H9 (cell line): ENCODE measurements at regions not wholly inside any gene's neighbourhood (a gene's known extent, or its start where the extent isn't known, plus 50 kb on each side); places are given as distances from the start of the nearest gene placed in this dataset.

ENCODE experiments used
- DNase-seq: peaks from one replicate; pipeline ENCODE4 v3.0.0-alpha.2; 2017
- H2AFZ ChIP-seq: one replicate; pipeline ENCODE4 v1.6.1; 2013; ENCODE audit warnings: mild to moderate bottlenecking, low read length, control low read depth, moderate library complexity
- H2AK5ac ChIP-seq: 2 replicates; pipeline ENCODE4 v1.6.1; 2013; ENCODE audit warnings: low read length, control low read depth, mixed read lengths; ENCODE audit not compliant: insufficient read length
- H2BK120ac ChIP-seq: one replicate; pipeline ENCODE4 v1.6.1; 2013; ENCODE audit warnings: low read depth, mild to moderate bottlenecking, low read length, control low read depth, inconsistent platforms; ENCODE audit not compliant: poor library complexity, severe bottlenecking
- H2BK12ac ChIP-seq: 2 replicates; pipeline ENCODE4 v1.6.1; 2013; ENCODE audit warnings: low read length, control low read depth, mixed read lengths, low read depth; ENCODE audit not compliant: insufficient read length
- H2BK15ac ChIP-seq: 2 replicates; pipeline ENCODE4 v1.6.1; 2013; ENCODE audit warnings: low read depth, low read length, control low read depth
- H2BK20ac ChIP-seq: one replicate; pipeline ENCODE4 v1.6.1; 2013; ENCODE audit warnings: low read depth, mild to moderate bottlenecking, low read length, control low read depth, inconsistent platforms; ENCODE audit not compliant: poor library complexity, severe bottlenecking
- H2BK5ac ChIP-seq: 2 replicates; pipeline ENCODE4 v1.6.1; 2013; ENCODE audit warnings: low read length, control low read depth, mixed read lengths; ENCODE audit not compliant: insufficient read length
- H3K14ac ChIP-seq: 2 replicates; pipeline ENCODE4 v1.6.1; 2013; ENCODE audit warnings: low read length, control low read depth; ENCODE audit not compliant: insufficient read depth
- H3K18ac ChIP-seq: 2 replicates; pipeline ENCODE4 v1.6.1; 2013; ENCODE audit warnings: low read depth, mild to moderate bottlenecking, mixed read lengths, low read length, control low read depth; ENCODE audit not compliant: insufficient read length
- H3K23ac ChIP-seq: 2 replicates; pipeline ENCODE4 v1.6.1; 2013; ENCODE audit warnings: low read length, control low read depth, mixed read lengths, low read depth; ENCODE audit not compliant: insufficient read length
- H3K23me2 ChIP-seq: 2 replicates; pipeline ENCODE4 v1.6.1; 2013; ENCODE audit warnings: low read depth, mild to moderate bottlenecking, mixed read lengths, low read length, control low read depth; ENCODE audit not compliant: insufficient read length, poor library complexity, severe bottlenecking
- H3K27ac ChIP-seq: 2 replicates; pipeline ENCODE4 v1.5.1; 2013; ENCODE audit warnings: low read length, control low read depth, mixed read lengths, low read depth; ENCODE audit not compliant: insufficient read length
- H3K27me3 ChIP-seq: 2 replicates; pipeline ENCODE4 v1.6.1; 2013; ENCODE audit warnings: low read length, control low read depth, inconsistent platforms; ENCODE audit not compliant: insufficient read depth
- H3K4ac ChIP-seq: 2 replicates; pipeline ENCODE4 v1.6.1; 2013; ENCODE audit warnings: low read depth, mild to moderate bottlenecking, control low read depth, inconsistent platforms, low read length, moderate library complexity
- H3K4me1 ChIP-seq: 2 replicates; pipeline ENCODE4 v1.6.1; 2013; ENCODE audit warnings: low read length, control low read depth, inconsistent platforms; ENCODE audit not compliant: insufficient read depth
- H3K4me2 ChIP-seq: 2 replicates; pipeline ENCODE4 v1.6.1; 2013; ENCODE audit warnings: low read length, control low read depth, mixed read lengths; ENCODE audit not compliant: insufficient read length, insufficient read depth
- H3K56ac ChIP-seq: 2 replicates; pipeline ENCODE4 v1.6.1; 2013; ENCODE audit warnings: low read depth, mild to moderate bottlenecking, mixed read lengths, low read length, control low read depth; ENCODE audit not compliant: insufficient read length
- H3K79me1 ChIP-seq: 2 replicates; pipeline ENCODE4 v1.6.1; 2013; ENCODE audit warnings: low read depth, mild to moderate bottlenecking, moderate library complexity, low read length, control low read depth, inconsistent platforms; ENCODE audit not compliant: insufficient read depth, poor library complexity, severe bottlenecking
- H3K79me2 ChIP-seq: 2 replicates; pipeline ENCODE4 v1.6.1; 2013; ENCODE audit warnings: low read length, control low read depth, inconsistent platforms; ENCODE audit not compliant: insufficient read depth
- H3K9ac ChIP-seq: 2 replicates; pipeline ENCODE4 v1.6.1; 2013; ENCODE audit warnings: low read length, control low read depth, mixed read lengths; ENCODE audit not compliant: insufficient read length; ENCODE audit errors: extremely low read depth
- H3K9me3 ChIP-seq: one replicate; pipeline ENCODE4 v1.6.1; 2013; ENCODE audit warnings: low read depth, low read length, inconsistent platforms; ENCODE audit not compliant: control insufficient read depth
- H3T11ph ChIP-seq: one replicate; pipeline ENCODE4 v1.6.1; 2013; ENCODE audit warnings: mild to moderate bottlenecking, low read length, control low read depth, inconsistent platforms
- H4K20me1 ChIP-seq: one replicate; pipeline ENCODE4 v1.6.1; 2013; ENCODE audit not compliant: control insufficient read depth, insufficient read length, insufficient read depth
- H4K5ac ChIP-seq: 2 replicates; pipeline ENCODE4 v1.6.1; 2013; ENCODE audit warnings: low read depth, mild to moderate bottlenecking, mixed read lengths, low read length, control low read depth; ENCODE audit not compliant: insufficient read length
- H4K8ac ChIP-seq: replicated peaks from 2 replicates; pipeline ENCODE4 v1.6.1; 2013; ENCODE audit warnings: low read length, control low read depth, mixed read lengths, low read depth; ENCODE audit not compliant: insufficient read length
- H4K91ac ChIP-seq: 2 replicates; pipeline ENCODE4 v1.6.1; 2013; ENCODE audit warnings: low read depth, mild to moderate bottlenecking, moderate library complexity, mixed read lengths, low read length, control low read depth; ENCODE audit not compliant: insufficient read length
- H3K27ac Mint-ChIP-seq, 3 experiments: 2 replicates in 2 of 3; 3 replicates in 1 of 3; pipeline ENCODE4 v1.8.0; 2020 to 2021; ENCODE audit warnings: mixed read lengths in 3 of 3, mild to moderate bottlenecking in 1 of 3, moderate library complexity in 1 of 3
- H3K27me3 Mint-ChIP-seq: 2 replicates; pipeline ENCODE4 v1.8.0; 2021; ENCODE audit warnings: low read depth, mild to moderate bottlenecking, moderate library complexity, mixed read lengths
- H3K36me3 Mint-ChIP-seq, 3 experiments: 2 replicates in 2 of 3; 3 replicates in 1 of 3; pipeline ENCODE4 v1.8.0; 2020 to 2021; ENCODE audit warnings: low read depth in 3 of 3, mixed read lengths in 3 of 3; ENCODE audit not compliant: insufficient read depth in 1 of 3
- H3K4me1 Mint-ChIP-seq, 2 experiments: 2 replicates each; pipeline ENCODE4 v1.8.0; 2020; ENCODE audit warnings: mixed read lengths in 2 of 2
- H3K4me3 Mint-ChIP-seq, 2 experiments: 2 replicates in 1 of 2; 3 replicates in 1 of 2; pipeline ENCODE4 v1.8.0; 2020 to 2021; ENCODE audit warnings: mild to moderate bottlenecking in 2 of 2, mixed read lengths in 2 of 2, moderate library complexity in 1 of 2
- H3K9me3 Mint-ChIP-seq, 2 experiments: 2 replicates in 1 of 2; 3 replicates in 1 of 2; pipeline ENCODE4 v1.8.0; 2020; ENCODE audit warnings: mild to moderate bottlenecking in 2 of 2, mixed read lengths in 2 of 2, moderate library complexity in 1 of 2
- CTCF ChIP-seq: fragments of 200-600 bp; sonication (generic); conservative IDR thresholded peaks from 3 replicates; pipeline ENCODE4 v1.8.0; 2021; ENCODE audit warnings: antibody characterized with exemption, mild to moderate bottlenecking
- WGBS: extraction: QIAGEN DNeasy Blood & Tissue Kit; methylation state at CpG from one replicate; pipeline ENCODE4 v1.1.7; 2013; ENCODE audit warnings: missing lambda C conversion rate, low lambda C conversion rate, mixed read lengths; ENCODE audit not compliant: insufficient read length; ENCODE audit errors: extremely low coverage; 5-methylcytosine and 5-hydroxymethylcytosine counted together

GRCh38 chr6:55958790-55959189 is 83.4 kb upstream of the BMP5 start:
- H4K5ac ChIP-seq: no peak overlapping the region
- H3K27ac ChIP-seq: no peak overlapping the region
- no peaks in the 10 kb centered on the region; a peak in 1 of 7 replicates for H3K36me3 Mint-ChIP-seq
- no peak overlapping the region for H4K91ac ChIP-seq
- H3K79me1 ChIP-seq: no peaks in the 10 kb centered on the region
- H3K9me3 ChIP-seq: no peaks in the 10 kb centered on the region
- no peak overlapping the region for H3T11ph ChIP-seq
- no peak overlapping the region for H2AK5ac ChIP-seq
- no peak overlapping the region for H3K56ac ChIP-seq
- no peak overlapping the region for H3K27ac Mint-ChIP-seq
- H2BK5ac ChIP-seq: no peak overlapping the region
- no CpG with 5 or more reads among the region's 1 CpG for WGBS
- no peak overlapping the region for H3K18ac ChIP-seq
- H2BK120ac ChIP-seq: no peak overlapping the region
- H3K14ac ChIP-seq: no peak overlapping the region
- H3K27me3 ChIP-seq: no peaks in the 10 kb centered on the region
- no peak overlapping the region for H3K9ac ChIP-seq
- no peak overlapping the region for H3K4me3 Mint-ChIP-seq
- H3K23me2 ChIP-seq: no peaks in the 10 kb centered on the region
- no peak overlapping the region for H2BK20ac ChIP-seq
- H3K4me2 ChIP-seq: no peak overlapping the region
- no peaks in the 10 kb centered on the region for H3K27me3 Mint-ChIP-seq
- H3K4me1 ChIP-seq: no peaks in the 10 kb centered on the region
- H2AFZ ChIP-seq: no peak overlapping the region
- H3K79me2 ChIP-seq: no peaks in the 10 kb centered on the region
- no peaks in the 10 kb centered on the region for H4K20me1 ChIP-seq
- H3K4me1 Mint-ChIP-seq: peaks cover 13 to 16% of the 10 kb centered on the region in 2 experiments
- H2BK12ac ChIP-seq: no peak overlapping the region
- no peak overlapping the region for H3K23ac ChIP-seq
- H2BK15ac ChIP-seq: no peak overlapping the region
- no peak overlapping the region for H4K8ac ChIP-seq
- no peak overlapping the region for H3K4ac ChIP-seq
- no peak for TF ChIP-seq CTCF
- H3K9me3 Mint-ChIP-seq: no peaks in the 10 kb centered on the region
- no peak for DNase-seq
